ENCODE measurements at regions not wholly inside any gene's neighbourhood (a gene's known extent, or its start where the extent isn't known, plus 50 kb on each side); places are given as distances from the start of the nearest gene placed in this dataset.
"Not testable (repeated sequence)": the region's sequence is repeated elsewhere in the genome, so short reads cannot be mapped to it uniquely, and the experiment has no call there.

GRCh38 chr16:29087673-29088072 lies 102.8 kb downstream of the LAT start:
- not testable (repeated sequence) for TF ChIP-seq CTCF, EP300, POLR2A (IDR thresholded peaks at IDR 0.05)

Measured in sigmoid colon (tissue), 4 donors.